HL-60 (cell line): ENCODE measurements at regions not wholly inside any gene's neighbourhood (a gene's known extent, or its start where the extent isn't known, plus 50 kb on each side); places are given as distances from the start of the nearest gene placed in this dataset.

Experiments used
- DNase-seq, 2 experiments: peaks; one replicate each; pipeline ENCODE4 v3.0.0-alpha.2; 2010 to 2020; ENCODE audit warnings: low read depth in 1 of 2, low spot score in 1 of 2
- H3K27ac ChIP-seq: fragments of 250-450 bp; sonication (Bioruptor Pico); replicated peaks from 2 replicates; pipeline ENCODE4 v1.5.1; 2020; ENCODE audit warnings: mild to moderate bottlenecking, moderate library complexity
- H3K27me3 ChIP-seq: fragments of 250-450 bp; sonication (Bioruptor Pico); 2 replicates; pipeline ENCODE4 v1.5.1; 2021; ENCODE audit warnings: mild to moderate bottlenecking, moderate library complexity; ENCODE audit not compliant: insufficient read depth, poor library complexity, severe bottlenecking
- H3K4me3 ChIP-seq: replicated peaks from 2 replicates; pipeline ENCODE4 v1.5.1; 2011; ENCODE audit warnings: mild to moderate bottlenecking, control low read depth, low read length; ENCODE audit not compliant: insufficient read depth
- CTCF ChIP-seq: IDR thresholded peaks from one replicate; pipeline ENCODE4 v1.5.1; 2011; ENCODE audit warnings: low read length, control low read depth, inconsistent platforms; ENCODE audit not compliant: insufficient read depth
- GABPA ChIP-seq: IDR thresholded peaks from 2 replicates; pipeline ENCODE4 v1.6.1; 2012; ENCODE audit warnings: low read depth
- POLR2AphosphoS5 ChIP-seq: IDR thresholded peaks from 2 replicates; pipeline ENCODE4 v1.6.1; 2012; ENCODE audit warnings: low read depth
- REST ChIP-seq: IDR thresholded peaks from 2 replicates; pipeline ENCODE4 v1.6.1; 2012; ENCODE audit warnings: low read depth; ENCODE audit not compliant: insufficient replicate concordance
- SPI1 ChIP-seq: IDR thresholded peaks from 2 replicates; pipeline ENCODE4 v1.6.1; 2012; ENCODE audit warnings: low read depth, mild to moderate bottlenecking, borderline replicate concordance

- peaks cover 2% of the 10 kb centered on the region for H3K27me3 ChIP-seq
- DNase-seq, result no peak
- TF ChIP-seq REST (no peak), SPI1 (no peak)
- no peak overlapping the region for H3K4me3 ChIP-seq
- H3K27ac ChIP-seq, result no peak overlapping the region
Observed at GRCh38 chr7:46007194-46007593, 86.1 kb upstream of the IGFBP3 start.

GRCh38 chr7:46006723-46007122, 85.7 kb upstream of the IGFBP3 start:
- H3K27me3 ChIP-seq, result peaks cover 2% of the 10 kb centered on the region
- TF ChIP-seq CTCF (no peak), POLR2AphosphoS5 (no peak), REST (no peak), SPI1 (no peak), GABPA (no peak)
- no peak overlapping the region for H3K27ac ChIP-seq
- no peak for DNase-seq
- H3K4me3 ChIP-seq, result no peak overlapping the region

GRCh38 chr7:46006212-46006611, 85.1 kb upstream of the IGFBP3 start:
- no peak for DNase-seq
- H3K4me3 ChIP-seq, result no peak overlapping the region
- TF ChIP-seq GABPA (no peak), CTCF (no peak), SPI1 (no peak), POLR2AphosphoS5 (no peak), REST (no peak)
- no peak overlapping the region for H3K27ac ChIP-seq
- peaks cover 2% of the 10 kb centered on the region for H3K27me3 ChIP-seq

- Histone ChIP-seq H3K27me3 (peaks cover 2% of the 10 kb centered on the region), H3K4me3 (no peak overlapping the region), H3K27ac (no peak overlapping the region)
- no peak for TF ChIP-seq GABPA
- no peak for TF ChIP-seq CTCF
- no peak for TF ChIP-seq SPI1
- TF ChIP-seq POLR2AphosphoS5, result no peak
- no peak for TF ChIP-seq REST
- DNase-seq, result no peak
Observed at GRCh38 chr7:46004965-46005364, 83.9 kb upstream of the IGFBP3 start.
